Loucy (cell line): ENCODE measurements at regions not wholly inside any gene's neighbourhood (a gene's known extent, or its start where the extent isn't known, plus 50 kb on each side); places are given as distances from the start of the nearest gene placed in this dataset.

ENCODE experiments used
- H2AFZ ChIP-seq: fragments of 200-600 bp; sonication (generic); 2 replicates; pipeline ENCODE4 v1.6.0; 2016; ENCODE audit warnings: antibody characterized with exemption, mild to moderate bottlenecking, low read length, moderate library complexity
- H3F3A ChIP-seq: fragments of 200-600 bp; 2 replicates; pipeline ENCODE4 v1.6.0; 2016; ENCODE audit warnings: antibody characterized with exemption, low read depth, mild to moderate bottlenecking
- H3K27me3 ChIP-seq: fragments of 200-600 bp; sonication (generic); 2 replicates; pipeline ENCODE4 v1.6.1; 2014; ENCODE audit warnings: low read length, mild to moderate bottlenecking; ENCODE audit not compliant: insufficient read depth, poor library complexity, severe bottlenecking
- H3K36me3 ChIP-seq: fragments of 200-600 bp; sonication (generic); 2 replicates; pipeline ENCODE4 v1.6.1; 2016; ENCODE audit warnings: low read length; ENCODE audit not compliant: insufficient read depth
- H3K4me1 ChIP-seq: fragments of 200-600 bp; sonication (generic); 2 replicates; pipeline ENCODE4 v1.5.1; 2014; ENCODE audit warnings: low read length, mild to moderate bottlenecking; ENCODE audit not compliant: insufficient read depth, poor library complexity, severe bottlenecking
- H3K4me2 ChIP-seq: fragments of 200-600 bp; sonication (generic); 2 replicates; pipeline ENCODE4 v1.6.0; 2014; ENCODE audit warnings: antibody characterized with exemption, low read length, low read depth, mild to moderate bottlenecking; ENCODE audit not compliant: poor library complexity, severe bottlenecking
- H3K4me3 ChIP-seq: fragments of 200-600 bp; sonication (generic); 2 replicates; pipeline ENCODE4 v1.5.1; 2014; ENCODE audit warnings: low read length, mild to moderate bottlenecking, mixed read lengths; ENCODE audit not compliant: poor library complexity, severe bottlenecking
- H3K79me2 ChIP-seq: fragments of 200-600 bp; sonication (generic); 2 replicates; pipeline ENCODE4 v1.6.1; 2014; ENCODE audit warnings: low read length; ENCODE audit not compliant: insufficient read depth
- H3K9ac ChIP-seq: fragments of 200-600 bp; sonication (generic); 2 replicates; pipeline ENCODE4 v1.6.0; 2014; ENCODE audit warnings: mild to moderate bottlenecking, low read depth, low read length, moderate library complexity; ENCODE audit not compliant: poor library complexity, severe bottlenecking
- H3K9me2 ChIP-seq: fragments of 200-600 bp; sonication (generic); replicated peaks from 2 replicates; pipeline ENCODE4 v1.6.1; 2016; ENCODE audit warnings: low read depth, low read length, mixed read lengths
- H3K9me3 ChIP-seq: fragments of 200-600 bp; sonication (generic); 2 replicates; pipeline ENCODE4 v1.6.1; 2014; ENCODE audit warnings: mild to moderate bottlenecking, antibody characterized with exemption, low read length, low read depth; ENCODE audit not compliant: insufficient read depth
- H4K20me1 ChIP-seq: fragments of 200-600 bp; sonication (generic); 2 replicates; pipeline ENCODE4 v1.6.0; 2014; ENCODE audit warnings: antibody characterized with exemption, low read length, mild to moderate bottlenecking; ENCODE audit not compliant: insufficient read depth, poor library complexity, severe bottlenecking
- EZH2phosphoT487 ChIP-seq: fragments of 200-600 bp; IDR thresholded peaks from 2 replicates; pipeline ENCODE4 v1.6.1; 2018; ENCODE audit warnings: antibody characterized with exemption, mild to moderate bottlenecking, moderate library complexity, borderline replicate concordance
- TF ChIP-seq, protein P1 (sequence below): fragments of 200-600 bp; sonication (generic); conservative IDR thresholded peaks from 2 replicates; pipeline ENCODE4 v1.5.1; 2014; ENCODE audit warnings: mild to moderate bottlenecking, antibody characterized with exemption, low read length

- H4K20me1 ChIP-seq, result no peaks in the 10 kb centered on the region
Observed at GRCh38 chr1:190864013-190864641, 386.5 kb upstream of the BRINP3 start.

GRCh38 chr1:190880352-190880751 is 402.7 kb upstream of the BRINP3 start:
- Histone ChIP-seq H3K4me1 (no peaks in the 10 kb centered on the region), H2AFZ (no peak overlapping the region), H4K20me1 (no peaks in the 10 kb centered on the region), H3K9me3 (no peaks in the 10 kb centered on the region), H3K27me3 (no peaks in the 10 kb centered on the region), H3K9ac (no peak overlapping the region), H3K36me3 (no peaks in the 10 kb centered on the region), H3K4me2 (no peak overlapping the region), H3K4me3 (no peak overlapping the region), H3K9me2 (no peaks in the 10 kb centered on the region), H3F3A (no peaks in the 10 kb centered on the region), H3K79me2 (no peaks in the 10 kb centered on the region)
- TF ChIP-seq EZH2phosphoT487, result no peak
- TF ChIP-seq, protein P1, sequence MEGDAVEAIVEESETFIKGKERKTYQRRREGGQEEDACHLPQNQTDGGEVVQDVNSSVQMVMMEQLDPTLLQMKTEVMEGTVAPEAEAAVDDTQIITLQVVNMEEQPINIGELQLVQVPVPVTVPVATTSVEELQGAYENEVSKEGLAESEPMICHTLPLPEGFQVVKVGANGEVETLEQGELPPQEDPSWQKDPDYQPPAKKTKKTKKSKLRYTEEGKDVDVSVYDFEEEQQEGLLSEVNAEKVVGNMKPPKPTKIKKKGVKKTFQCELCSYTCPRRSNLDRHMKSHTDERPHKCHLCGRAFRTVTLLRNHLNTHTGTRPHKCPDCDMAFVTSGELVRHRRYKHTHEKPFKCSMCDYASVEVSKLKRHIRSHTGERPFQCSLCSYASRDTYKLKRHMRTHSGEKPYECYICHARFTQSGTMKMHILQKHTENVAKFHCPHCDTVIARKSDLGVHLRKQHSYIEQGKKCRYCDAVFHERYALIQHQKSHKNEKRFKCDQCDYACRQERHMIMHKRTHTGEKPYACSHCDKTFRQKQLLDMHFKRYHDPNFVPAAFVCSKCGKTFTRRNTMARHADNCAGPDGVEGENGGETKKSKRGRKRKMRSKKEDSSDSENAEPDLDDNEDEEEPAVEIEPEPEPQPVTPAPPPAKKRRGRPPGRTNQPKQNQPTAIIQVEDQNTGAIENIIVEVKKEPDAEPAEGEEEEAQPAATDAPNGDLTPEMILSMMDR, result no peak

More at GRCh38 chr1:190864013-190864641, 386.5 kb upstream of the BRINP3 start:
- Histone ChIP-seq H3K4me3 (no peak overlapping the region), H3F3A (no peaks in the 10 kb centered on the region), H3K36me3 (no peaks in the 10 kb centered on the region), H3K4me2 (no peak overlapping the region), H3K9ac (no peak overlapping the region), H3K27me3 (no peaks in the 10 kb centered on the region), H3K4me1 (no peaks in the 10 kb centered on the region), H2AFZ (no peak overlapping the region), H3K9me3 (no peaks in the 10 kb centered on the region), H3K79me2 (no peaks in the 10 kb centered on the region), H3K9me2 (no peaks in the 10 kb centered on the region)
- TF ChIP-seq EZH2phosphoT487, result no peak
- TF ChIP-seq, protein P1, result no peak

GRCh38 chr1:190881064-190881463 is 403.4 kb upstream of the BRINP3 start:
- H4K20me1 ChIP-seq, result no peaks in the 10 kb centered on the region
- no peaks in the 10 kb centered on the region for H3K4me1 ChIP-seq
- no peak overlapping the region for H2AFZ ChIP-seq
- H3K9ac ChIP-seq, result no peak overlapping the region
- no peaks in the 10 kb centered on the region for H3K27me3 ChIP-seq
- no peaks in the 10 kb centered on the region for H3K9me3 ChIP-seq
- no peaks in the 10 kb centered on the region for H3F3A ChIP-seq
- no peak overlapping the region for H3K4me3 ChIP-seq
- no peak overlapping the region for H3K4me2 ChIP-seq
- H3K9me2 ChIP-seq, result no peaks in the 10 kb centered on the region
- no peaks in the 10 kb centered on the region for H3K79me2 ChIP-seq
- H3K36me3 ChIP-seq, result no peaks in the 10 kb centered on the region
- no peak for TF ChIP-seq EZH2phosphoT487
- TF ChIP-seq, protein P1, result no peak
